IMR-90 (cell line): ENCODE measurements at regions not wholly inside any gene's neighbourhood (a gene's known extent, or its start where the extent isn't known, plus 50 kb on each side); places are given as distances from the start of the nearest gene placed in this dataset.

Experiments used
- ATAC-seq: fragments of 200-7000 bp; cut with Tn5 transposase; 2 replicates; pipeline ENCODE4 v1.9.1; 2020; ENCODE audit warnings: low read depth, mild to moderate bottlenecking, moderate library complexity
- BruUV-seq: library from RNA; stranded (reverse); fragments of 400-500 nt; replicated peaks from 2 replicates; lab custom pipeline; 2021; lab: Mats Ljungman, UMichigan
- CTCF ChIA-PET: fragments of 300-600 bp; formaldehyde crosslinking; extraction: SDS; loops from one replicate; lab custom pipeline; 2021; ENCODE audit warnings: antibody characterized with exemption; lab: Yijun Ruan, JAX
- POLR2A ChIA-PET: fragments of 300-600 bp; sonication (Branson Sonifier 250); formaldehyde crosslinking; loops from one replicate; lab custom pipeline; 2022; ENCODE audit warnings: antibody characterized with exemption; ENCODE audit not compliant: unreplicated experiment; lab: Charles Lee
- DNase-seq: peaks from one replicate; pipeline ENCODE4 v3.0.0; 2013
- H2AFZ ChIP-seq: replicated peaks from 2 replicates; pipeline ENCODE3; 2013; ENCODE audit warnings: low read length, mild to moderate bottlenecking; ENCODE audit not compliant: poor library complexity
- H2AK5ac ChIP-seq: 2 replicates; pipeline ENCODE4 v1.6.1; 2013; ENCODE audit warnings: low read depth, low read length, inconsistent platforms
- H2AK9ac ChIP-seq: replicated peaks from 2 replicates; pipeline ENCODE3; 2013; ENCODE audit warnings: mild to moderate bottlenecking, low read depth, low read length, moderate library complexity; ENCODE audit not compliant: poor library complexity
- H2BK120ac ChIP-seq: 2 replicates; pipeline ENCODE4 v1.6.1; 2013; ENCODE audit warnings: low read depth, low read length, inconsistent platforms
- H2BK15ac ChIP-seq: 3 replicates; pipeline ENCODE4 v1.6.1; 2013; ENCODE audit warnings: low read depth, low read length, inconsistent platforms
- H2BK20ac ChIP-seq: 2 replicates; pipeline ENCODE4 v1.6.1; 2013; ENCODE audit warnings: low read depth, mild to moderate bottlenecking, inconsistent platforms, low read length, moderate library complexity
- H2BK5ac ChIP-seq: 2 replicates; pipeline ENCODE4 v1.6.1; 2013; ENCODE audit warnings: mild to moderate bottlenecking, low read depth, low read length, inconsistent platforms; ENCODE audit not compliant: poor library complexity, severe bottlenecking
- H3K14ac ChIP-seq: replicated peaks from 2 replicates; pipeline ENCODE4 v1.6.1; 2013; ENCODE audit warnings: low read depth, low read length, inconsistent platforms
- H3K18ac ChIP-seq: 2 replicates; pipeline ENCODE4 v1.6.1; 2013; ENCODE audit warnings: low read depth, low read length, control low read depth
- H3K23ac ChIP-seq: 2 replicates; pipeline ENCODE4 v1.6.1; 2013; ENCODE audit warnings: low read depth, low read length, inconsistent platforms
- H3K27ac ChIP-seq: 2 replicates; pipeline ENCODE4 v1.5.1; 2013; ENCODE audit warnings: mild to moderate bottlenecking, control low read depth, low read length; ENCODE audit not compliant: insufficient read depth
- H3K27me3 ChIP-seq: 2 replicates; pipeline ENCODE4 v1.6.1; 2013; ENCODE audit warnings: low read length; ENCODE audit not compliant: control insufficient read depth, insufficient read depth
- H3K36me3 ChIP-seq: 2 replicates; pipeline ENCODE4 v1.6.1; 2013; ENCODE audit warnings: low read length, mixed read lengths; ENCODE audit not compliant: control insufficient read depth, insufficient read depth
- H3K4ac ChIP-seq: 2 replicates; pipeline ENCODE4 v1.6.1; 2013; ENCODE audit warnings: low read depth, low read length, inconsistent platforms
- H3K4me1 ChIP-seq: 2 replicates; pipeline ENCODE4 v1.6.1; 2013; ENCODE audit warnings: low read length, mixed read lengths; ENCODE audit not compliant: control insufficient read depth, insufficient read depth
- H3K4me2 ChIP-seq: 2 replicates; pipeline ENCODE4 v1.6.1; 2013; ENCODE audit warnings: low read depth, mild to moderate bottlenecking, control low read depth, low read length, moderate library complexity
- H3K4me3 ChIP-seq: 2 replicates; pipeline ENCODE4 v1.5.1; 2013; ENCODE audit warnings: low read depth, mild to moderate bottlenecking, control low read depth, low read length, moderate library complexity; ENCODE audit not compliant: insufficient read depth
- H3K56ac ChIP-seq: 2 replicates; pipeline ENCODE4 v1.6.1; 2013; ENCODE audit warnings: low read length, inconsistent platforms; ENCODE audit not compliant: insufficient read depth; ENCODE audit errors: extremely low read depth
- H3K79me1 ChIP-seq, 2 experiments: 2 replicates each; pipeline ENCODE4 v1.6.1; 2013; ENCODE audit warnings: low read length in 2 of 2, inconsistent platforms in 1 of 2, low read depth in 1 of 2
- H3K9ac ChIP-seq: 2 replicates; pipeline ENCODE4 v1.6.1; 2013; ENCODE audit warnings: low read depth, low read length, control low read depth
- H3K9me1 ChIP-seq: 2 replicates; pipeline ENCODE4 v1.6.1; 2013; ENCODE audit warnings: low read length, inconsistent platforms; ENCODE audit not compliant: insufficient read depth
- H3K9me3 ChIP-seq: 2 replicates; pipeline ENCODE4 v1.6.1; 2013; ENCODE audit warnings: low read length; ENCODE audit not compliant: control insufficient read depth, insufficient read depth
- H4K20me1 ChIP-seq: 2 replicates; pipeline ENCODE4 v1.6.1; 2013; ENCODE audit warnings: low read length, inconsistent platforms; ENCODE audit not compliant: insufficient read depth
- H4K5ac ChIP-seq: 2 replicates; pipeline ENCODE4 v1.6.1; 2013; ENCODE audit warnings: mild to moderate bottlenecking, low read depth, low read length, control low read depth
- H4K8ac ChIP-seq, 2 experiments: 2 replicates each; pipeline ENCODE4 v1.6.1; 2013; ENCODE audit warnings: low read depth in 2 of 2, low read length in 2 of 2, control low read depth in 1 of 2, inconsistent platforms in 1 of 2
- H4K91ac ChIP-seq: 2 replicates; pipeline ENCODE4 v1.6.1; 2013; ENCODE audit warnings: low read depth, low read length, inconsistent platforms; ENCODE audit not compliant: insufficient read depth
- CHD1 ChIP-seq: IDR thresholded peaks from 2 replicates; pipeline ENCODE4 v1.6.1; 2012; ENCODE audit warnings: low read depth, low read length, improper control_type of control experiment
- CTCF ChIP-seq: conservative IDR thresholded peaks from 2 replicates; pipeline ENCODE4 v1.5.1; 2012; ENCODE audit warnings: mild to moderate bottlenecking, low read depth, low read length, improper control_type of control experiment
- RAD21 ChIP-seq: IDR thresholded peaks from 2 replicates; pipeline ENCODE4 v1.6.1; 2012; ENCODE audit warnings: low read length, improper control_type of control experiment
- SMC3 ChIP-seq: fragments of 150-350 bp; IDR thresholded peaks from 2 replicates; pipeline ENCODE4 v1.6.1; 2016; ENCODE audit warnings: low read depth, mild to moderate bottlenecking, antibody characterized with exemption, low read length, moderate library complexity
- USF2 ChIP-seq: fragments of 150-350 bp; IDR thresholded peaks from 2 replicates; pipeline ENCODE4 v1.6.1; 2017; ENCODE audit warnings: mild to moderate bottlenecking, antibody characterized with exemption, low read length, low read depth
- WGBS, 2 experiments: methylation state at CpG; one replicate each; pipeline versions ENCODE4 v1.1.5 to v1.1.7; 2013; ENCODE audit warnings: missing lambda C conversion rate in 2 of 2; ENCODE audit not compliant: insufficient read length in 1 of 2; ENCODE audit errors: extremely low coverage in 2 of 2; 5-methylcytosine and 5-hydroxymethylcytosine counted together
- dilution Hi-C: fragments of 300-500 bp; cut with HindIII; formaldehyde crosslinking; loops from one replicate; pipeline ENCODE4 v1.14.3; 2018; ENCODE audit warnings: low sequenced_read_pairs; ENCODE audit not compliant: unreplicated experiment
- in situ Hi-C: fragments of 300-500 bp; cut with MboI; formaldehyde crosslinking; loops from 3 replicates; pipeline ENCODE4 v1.14.3; 2019; ENCODE audit warnings: low sequenced_read_pairs, inconsistent platforms, mixed read lengths
- intact Hi-C: fragments of 100-400 bp; cut with micrococcal nuclease; formaldehyde crosslinking; loops from 2 replicates; pipeline ENCODE4 v1.10.0; 2022

- no peaks in the 10 kb centered on the region for H3K9me3 ChIP-seq
- no peaks in the 10 kb centered on the region for H3K9me1 ChIP-seq
- no peak overlapping the region for H3K56ac ChIP-seq
- no peak overlapping the region for H3K9ac ChIP-seq
- no peak overlapping the region for H2AK5ac ChIP-seq
- H3K79me1 ChIP-seq = no peaks in the 10 kb centered on the region
- DNase-seq = peak; percentile 72
- H2BK20ac ChIP-seq = no peak overlapping the region
- no peak overlapping the region for H2BK15ac ChIP-seq
- no peak overlapping the region for H2BK5ac ChIP-seq
- TF ChIP-seq USF2 = no peak
- TF ChIP-seq CTCF = peak; percentile 79
- peak; percentile 50; the same call in 1 of the 2 replicates for TF ChIP-seq SMC3
- no peak for TF ChIP-seq CHD1
- peak; percentile 83 for TF ChIP-seq RAD21
- H2AFZ ChIP-seq = no peak overlapping the region
- POLR2A ChIA-PET = no interaction called here
- in situ Hi-C loops = loop anchor here (10.0 to 25.0 kb wide), 2 partner anchors 1617 to 1854 kb away; no protein-coding TSS in a partner anchor
- H3K4me1 ChIP-seq = no peaks in the 10 kb centered on the region
- no peak overlapping the region for H4K8ac ChIP-seq
- no peaks in the 10 kb centered on the region for H3K36me3 ChIP-seq
- no peaks in the 10 kb centered on the region for H3K27me3 ChIP-seq
- CTCF ChIA-PET = interaction anchor here (1.0 kb wide), 1 partner anchor 1858 kb away, joined by 3 read pairs; no protein-coding TSS in a partner anchor
- no peak overlapping the region for H2BK120ac ChIP-seq
- H2AK9ac ChIP-seq = peak overlapping the region; percentile 2
- ATAC-seq = peak; percentile 100
- no CpG with 5 or more reads among the region's 8 CpGs for WGBS, 2 experiments
- intact Hi-C loops = loop anchor here (1.0 to 2.0 kb wide), 4 partner anchors 632 to 1858 kb away; no protein-coding TSS in a partner anchor
- no peak overlapping the region for H3K4ac ChIP-seq
- dilution Hi-C loops = no loop called here
- no peak overlapping the region for H4K91ac ChIP-seq
- H4K20me1 ChIP-seq = no peaks in the 10 kb centered on the region
- no peak overlapping the region for H3K27ac ChIP-seq
- no peak overlapping the region for H3K23ac ChIP-seq
- BruUV-seq = no TSS peak
- H3K4me2 ChIP-seq = no peak overlapping the region
- H3K18ac ChIP-seq = no peak overlapping the region
- no peak overlapping the region for H3K4me3 ChIP-seq
- H3K14ac ChIP-seq = no peak overlapping the region
- no peak overlapping the region for H4K5ac ChIP-seq
These were observed 405.8 kb downstream of the IGSF11 start for GRCh38 chr3:118628704-118629341.
